UCSD-AML1 (cell line): ENCODE measurements at regions not wholly inside any gene's neighbourhood (a gene's known extent, or its start where the extent isn't known, plus 50 kb on each side); places are given as distances from the start of the nearest gene placed in this dataset.

Experiments used
- DNase-seq: peaks from one replicate; lab custom pipeline; 2025; ENCODE audit not compliant: unreplicated experiment; lab: John Stamatoyannopoulos, UW

DNA sequence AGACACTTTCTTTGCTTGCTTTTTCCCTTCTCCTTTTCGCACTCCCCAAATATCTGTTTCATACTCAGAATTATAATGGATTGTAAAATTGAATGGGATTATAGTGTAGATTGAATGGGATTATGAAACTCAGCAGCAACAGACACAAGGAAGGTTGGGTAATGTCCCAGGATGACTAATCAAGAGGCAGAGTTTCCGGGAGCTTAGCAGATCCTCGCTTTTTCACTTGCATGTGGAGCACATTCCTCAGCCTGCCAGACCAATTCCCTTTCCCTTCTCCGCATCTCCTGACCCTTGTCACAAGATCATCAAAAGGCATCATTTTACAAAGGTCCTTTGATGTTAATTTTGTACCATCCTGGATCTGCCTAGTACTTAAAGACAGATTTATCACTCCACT lies 55.1 kb upstream of the SLC1A1 start:
- DNase-seq = no peak

DNA sequence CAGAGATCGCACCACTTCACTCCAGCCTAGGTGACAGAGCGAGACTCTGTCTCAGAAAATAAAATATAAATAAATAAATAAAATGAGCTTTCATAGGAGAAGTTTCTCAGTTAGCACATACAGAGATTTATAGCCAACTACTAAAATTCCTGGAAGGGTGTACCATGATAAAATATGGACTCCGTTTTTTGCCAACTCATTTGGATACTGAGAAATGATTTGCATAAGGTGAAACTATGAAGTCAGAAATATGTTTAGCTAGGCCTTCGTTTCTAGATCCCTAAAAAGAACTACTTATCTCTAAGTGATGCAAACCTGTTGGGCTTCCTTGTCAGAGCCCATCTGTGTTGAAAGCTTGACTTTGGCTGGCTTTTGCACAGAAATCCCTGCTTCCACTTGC lies 56.9 kb upstream of the SLC1A1 start:
- DNase-seq = no peak

- no peak for DNase-seq
Observed at GRCh38 chr9:4430432-4431261, 59.6 kb upstream of the SLC1A1 start.

DNA sequence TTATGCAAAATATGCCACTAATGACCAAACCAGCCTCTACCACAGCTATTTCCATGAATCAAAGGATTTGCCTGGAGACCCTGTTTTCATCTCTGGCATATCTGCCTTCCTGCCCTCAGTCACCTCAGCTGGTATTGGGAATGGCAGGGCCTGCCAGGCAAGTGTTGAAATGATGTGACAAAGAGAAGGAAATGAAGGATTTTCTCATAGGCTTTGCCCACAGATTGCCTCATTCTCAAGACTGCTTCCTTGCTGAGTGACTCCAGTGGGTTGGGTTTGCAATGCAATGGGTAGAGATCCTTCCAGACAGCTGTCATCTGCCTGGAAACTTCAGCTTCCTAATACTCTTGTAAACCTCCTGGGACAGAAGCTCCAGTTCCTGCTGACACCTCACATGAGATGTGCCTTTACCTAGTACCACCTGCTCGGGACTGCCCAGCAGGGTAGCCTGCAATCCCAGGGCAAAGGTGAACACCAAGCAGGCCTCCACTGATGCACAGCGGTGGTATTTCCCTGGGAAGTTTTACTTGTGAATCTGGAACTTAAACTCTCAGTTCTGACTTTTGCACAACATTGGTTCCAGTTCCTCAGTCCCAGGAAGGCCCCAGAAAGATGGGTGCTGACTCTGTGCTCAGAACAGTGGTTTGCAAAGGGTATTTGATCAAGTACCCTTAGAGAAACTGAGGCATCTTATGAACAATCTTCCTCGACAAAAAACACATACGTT lies 64.8 kb upstream of the SLC1A1 start:
- no peak for DNase-seq

DNA sequence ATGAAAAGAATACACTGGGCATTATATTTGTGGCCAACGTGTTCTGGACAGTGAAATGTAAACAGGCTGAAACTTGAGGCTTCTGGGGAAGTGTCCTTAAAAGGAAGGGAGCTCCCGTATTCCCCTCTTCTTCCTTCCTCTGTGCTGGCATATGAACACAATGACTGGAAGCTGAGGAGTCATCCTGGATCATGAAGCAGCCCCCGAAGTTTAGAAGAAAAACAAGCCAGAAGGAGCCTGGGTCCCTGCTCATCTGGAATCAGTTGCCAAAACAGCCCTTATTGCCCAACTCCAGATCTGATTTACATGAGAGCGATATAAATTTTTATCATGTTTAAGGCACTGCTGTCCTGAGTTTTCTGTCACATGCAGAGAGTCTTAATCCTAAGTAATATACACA lies 65.4 kb upstream of the SLC1A1 start:
- DNase-seq = no peak

GRCh38 chr9:4424038-4424437 lies 66.2 kb upstream of the SLC1A1 start:
- no peak for DNase-seq

GRCh38 chr9:4423207-4423610 lies 67.1 kb upstream of the SLC1A1 start:
- no peak for DNase-seq

- DNase-seq = no peak
Observed at GRCh38 chr9:4422495-4422894, 67.8 kb upstream of the SLC1A1 start.

DNA sequence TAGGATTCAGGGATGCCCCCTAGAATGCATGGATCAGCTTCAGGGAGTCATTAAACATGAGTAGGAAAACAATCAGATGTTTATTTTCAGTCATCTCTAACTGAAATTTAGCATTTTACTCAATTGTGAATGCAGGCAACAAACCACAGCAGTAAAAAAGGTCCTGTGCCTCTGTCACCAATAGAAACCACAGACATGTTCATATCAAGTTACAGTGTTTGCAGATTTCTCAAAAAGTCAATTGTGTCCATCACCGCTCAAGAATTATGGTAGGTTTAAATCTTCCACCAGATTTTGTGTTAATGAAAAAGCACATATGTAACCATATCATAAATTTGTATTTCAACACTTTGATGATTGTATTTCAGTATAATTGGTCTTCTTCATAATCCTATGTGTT lies 68.4 kb upstream of the SLC1A1 start:
- no peak for DNase-seq

- no peak for DNase-seq
Observed at GRCh38 chr9:4420351-4420750, 69.9 kb upstream of the SLC1A1 start.

DNA sequence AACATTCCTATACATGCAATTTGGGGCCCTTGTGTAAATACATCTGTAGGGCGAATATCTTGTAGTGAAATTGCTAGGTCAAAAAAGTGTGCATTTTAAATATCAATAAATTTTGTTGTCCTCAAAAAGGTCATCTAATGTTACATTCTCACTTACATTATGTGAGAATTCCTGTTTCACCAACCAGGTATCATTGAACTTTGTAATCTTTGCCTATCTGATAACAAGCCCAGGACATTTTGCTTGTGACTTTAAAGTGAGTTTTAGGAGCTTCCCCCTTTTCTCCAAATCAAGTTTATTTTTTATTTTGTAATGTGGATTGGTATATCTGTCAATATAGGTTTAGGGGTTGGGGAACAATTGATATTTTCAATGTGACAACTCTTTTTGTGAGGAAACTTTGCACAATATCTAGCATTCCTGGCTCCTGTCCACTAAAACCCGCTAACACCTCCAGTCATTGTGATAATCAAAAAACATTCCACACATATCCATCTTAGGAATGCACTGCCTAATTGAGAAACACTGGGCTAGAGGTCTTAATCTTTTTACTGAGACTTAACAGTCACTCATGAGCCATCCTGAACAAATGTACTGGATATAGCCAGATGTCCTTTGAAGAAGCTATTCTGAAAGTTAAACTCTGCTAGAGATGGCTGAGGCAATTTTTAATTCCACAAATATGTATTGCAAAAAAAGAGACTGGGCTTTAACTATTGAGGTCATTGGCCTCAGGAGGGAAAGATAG lies 72.5 kb upstream of the SLC1A1 start:
- no peak for DNase-seq

DNA sequence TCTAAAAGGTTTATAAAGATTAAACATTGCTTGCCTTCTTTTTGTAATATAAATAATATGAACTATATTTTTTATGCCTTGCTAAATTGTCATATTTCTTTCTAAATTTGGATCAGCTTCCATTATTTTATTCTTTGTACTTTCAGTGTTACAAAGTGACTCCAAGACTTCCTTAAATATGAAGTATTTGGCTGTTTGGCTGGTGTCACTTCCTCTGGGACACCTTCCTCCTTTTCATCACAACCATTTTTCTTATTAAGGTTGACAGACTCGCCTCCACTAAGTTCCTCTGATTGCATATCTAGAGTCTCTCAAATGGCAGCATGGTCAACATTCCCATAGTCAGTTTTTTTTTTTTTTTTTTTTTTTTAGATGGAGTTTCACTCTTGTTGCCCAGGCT lies 73.8 kb upstream of the SLC1A1 start:
- no peak for DNase-seq

GRCh38 chr9:4415281-4415680 lies 75.0 kb upstream of the SLC1A1 start:
- no peak for DNase-seq

GRCh38 chr9:4413856-4414255 lies 76.4 kb upstream of the SLC1A1 start:
- DNase-seq = no peak

- no peak for DNase-seq
Observed at GRCh38 chr9:4404156-4404555, 86.1 kb upstream of the SLC1A1 start.

DNA sequence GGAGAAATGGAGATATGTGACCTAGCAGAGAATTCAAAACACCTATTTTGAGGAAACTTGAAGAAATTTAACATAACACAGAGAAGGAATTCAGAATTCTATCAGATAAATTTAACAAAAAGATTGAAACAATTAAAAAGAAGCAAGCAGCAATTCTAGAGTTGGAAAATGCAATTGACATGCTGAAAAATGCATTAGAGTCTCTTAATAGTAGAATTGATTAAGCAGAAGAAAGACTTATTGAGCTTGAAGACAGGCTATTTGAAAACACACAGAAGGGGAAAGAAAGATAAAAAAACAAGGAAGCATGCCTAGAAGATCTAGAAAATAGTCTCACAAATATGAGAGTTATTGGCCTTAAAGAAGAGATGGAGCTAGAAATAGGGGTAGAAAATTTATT lies 87.8 kb upstream of the SLC1A1 start:
- DNase-seq = no peak

GRCh38 chr9:4400731-4401130 lies 89.5 kb upstream of the SLC1A1 start:
- DNase-seq = no peak

DNA sequence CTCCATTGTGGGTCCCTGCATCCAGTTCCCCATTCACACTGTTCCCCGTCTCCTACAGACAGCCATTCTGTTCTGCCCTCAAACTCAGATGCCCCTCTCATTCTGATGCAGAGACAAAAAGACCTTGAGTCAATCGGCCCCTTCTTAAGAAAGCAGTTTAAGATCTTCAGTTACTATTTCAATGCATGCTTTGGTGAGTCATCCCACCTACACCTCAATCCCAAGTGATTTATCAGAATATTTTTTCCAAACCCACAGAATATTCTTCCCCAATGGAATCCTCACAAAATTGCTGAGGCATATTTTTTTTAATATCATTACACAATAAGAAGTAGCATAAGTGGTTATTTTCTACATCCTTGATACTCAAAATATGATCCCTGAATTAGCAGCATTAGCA lies 92.4 kb upstream of the SLC1A1 start:
- DNase-seq = no peak

- no peak for DNase-seq
Observed at GRCh38 chr9:4393806-4394523, 94.1 kb upstream of the GLIS3 start.

GRCh38 chr9:4389755-4390154 lies 89.9 kb upstream of the GLIS3 start:
- no peak for DNase-seq

GRCh38 chr9:4389003-4389402 lies 89.1 kb upstream of the GLIS3 start:
- no peak for DNase-seq
